GM12892 (cell line): ENCODE measurements at regions not wholly inside any gene's neighbourhood (a gene's known extent, or its start where the extent isn't known, plus 50 kb on each side); places are given as distances from the start of the nearest gene placed in this dataset.

Experiments
- POLR2A ChIP-seq: IDR thresholded peaks from 2 replicates; pipeline ENCODE4 v1.6.1; 2011; ENCODE audit warnings: low read depth, low read length, control low read depth
- POLR2AphosphoS5 ChIP-seq: IDR thresholded peaks from 2 replicates; pipeline ENCODE4 v1.6.1; 2011; ENCODE audit warnings: low read depth, low read length, control low read depth

DNA sequence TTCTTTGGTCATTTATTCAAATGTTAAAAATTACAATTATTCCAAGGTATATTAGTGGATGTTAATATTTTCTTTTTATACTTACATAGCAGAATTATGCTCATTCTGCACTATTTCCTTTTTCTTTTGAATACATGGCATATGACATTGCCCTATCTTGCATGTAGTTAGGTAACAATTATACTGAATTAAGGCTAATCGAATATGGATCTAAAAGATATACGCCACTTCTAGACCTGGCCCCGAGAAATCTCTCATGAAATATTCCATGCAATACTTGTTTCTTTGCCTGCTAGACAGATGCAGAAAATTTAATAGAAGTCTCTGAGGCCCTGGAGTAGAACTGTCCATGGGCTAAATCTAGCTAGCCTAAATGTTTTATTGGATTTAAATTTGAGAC lies 493.4 kb downstream of the OTOL1 start:
- TF ChIP-seq POLR2A (no peak), POLR2AphosphoS5 (no peak)
